ENCODE measurements at regions not wholly inside any gene's neighbourhood (a gene's known extent, or its start where the extent isn't known, plus 50 kb on each side); places are given as distances from the start of the nearest gene placed in this dataset.
"Not testable (repeated sequence)": the region's sequence is repeated elsewhere in the genome, so short reads cannot be mapped to it uniquely, and the experiment has no call there.

DNA sequence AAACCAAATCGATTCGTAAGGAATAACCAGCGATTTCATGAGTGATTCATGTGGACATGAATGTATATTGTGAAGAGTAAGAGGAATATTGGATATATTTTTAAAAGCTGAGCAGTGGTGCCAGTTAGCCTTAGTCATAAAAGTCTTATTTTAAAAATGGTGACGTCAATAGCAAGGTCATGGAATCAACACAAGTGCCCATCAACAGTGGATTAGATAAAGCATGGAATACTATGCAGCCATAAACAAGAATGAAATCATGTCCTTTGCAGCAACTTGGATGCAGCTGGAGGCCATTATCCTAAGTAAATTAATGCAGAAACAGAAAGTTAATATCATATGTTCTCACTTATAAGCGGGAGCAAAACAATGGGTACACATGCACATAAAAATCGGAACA is 89.0 kb upstream of the STOX2 start:
- no peak for DNase-seq (ENCODE audit: low read depth)

DNA sequence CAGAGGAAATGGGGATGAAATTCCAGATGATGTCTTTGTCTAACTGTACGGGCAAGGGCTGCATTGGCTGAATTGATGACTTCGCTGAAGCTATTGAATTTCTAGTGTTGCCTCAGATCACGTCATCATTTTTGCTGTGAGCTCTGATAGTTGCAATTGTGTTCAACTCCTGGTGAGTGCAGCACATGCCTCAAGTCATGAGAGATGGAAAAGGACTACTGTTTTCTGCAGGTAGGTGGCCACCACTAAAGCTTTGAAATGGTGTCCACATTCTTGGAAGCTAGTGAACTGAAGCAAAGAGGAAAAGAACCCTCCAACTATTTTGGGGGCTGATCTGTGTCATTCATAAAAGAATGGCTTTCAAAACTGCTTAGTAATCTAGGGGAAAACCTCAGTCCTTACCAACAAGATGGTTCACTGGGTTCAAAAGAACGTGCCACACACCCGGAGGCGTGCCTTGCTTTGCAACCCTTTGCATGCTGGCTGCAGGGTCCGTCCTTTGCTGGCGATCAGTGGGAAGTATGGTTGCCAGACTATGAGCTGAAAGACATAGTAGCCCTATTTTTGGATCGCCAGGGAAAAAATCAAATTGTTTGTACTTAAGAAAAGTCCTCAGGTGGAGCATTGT is 88.1 kb upstream of the STOX2 start:
- no peak for DNase-seq (ENCODE audit: low read depth)

DNA sequence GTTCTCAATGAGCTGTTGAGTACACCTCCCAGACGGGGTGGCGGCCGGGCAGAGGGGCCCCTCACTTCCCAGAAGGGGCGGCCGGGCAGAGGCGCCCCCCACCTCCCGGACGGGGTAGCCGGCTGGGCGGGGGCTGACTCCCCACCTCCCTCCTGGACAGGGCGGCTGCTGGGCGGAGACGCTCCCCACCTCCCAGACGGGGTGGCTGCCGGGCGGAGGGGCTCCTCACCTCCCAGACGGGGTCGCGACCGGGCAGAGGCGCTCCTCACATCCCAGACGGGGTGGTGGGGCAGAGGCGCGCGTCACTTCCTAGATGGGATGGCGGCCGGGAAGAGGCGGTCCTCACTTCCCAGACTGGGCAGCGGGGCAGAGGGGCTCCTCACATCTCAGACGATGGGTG is 86.5 kb upstream of the STOX2 start:
- not testable (repeated sequence) for DNase-seq (ENCODE audit: low read depth)

DNA sequence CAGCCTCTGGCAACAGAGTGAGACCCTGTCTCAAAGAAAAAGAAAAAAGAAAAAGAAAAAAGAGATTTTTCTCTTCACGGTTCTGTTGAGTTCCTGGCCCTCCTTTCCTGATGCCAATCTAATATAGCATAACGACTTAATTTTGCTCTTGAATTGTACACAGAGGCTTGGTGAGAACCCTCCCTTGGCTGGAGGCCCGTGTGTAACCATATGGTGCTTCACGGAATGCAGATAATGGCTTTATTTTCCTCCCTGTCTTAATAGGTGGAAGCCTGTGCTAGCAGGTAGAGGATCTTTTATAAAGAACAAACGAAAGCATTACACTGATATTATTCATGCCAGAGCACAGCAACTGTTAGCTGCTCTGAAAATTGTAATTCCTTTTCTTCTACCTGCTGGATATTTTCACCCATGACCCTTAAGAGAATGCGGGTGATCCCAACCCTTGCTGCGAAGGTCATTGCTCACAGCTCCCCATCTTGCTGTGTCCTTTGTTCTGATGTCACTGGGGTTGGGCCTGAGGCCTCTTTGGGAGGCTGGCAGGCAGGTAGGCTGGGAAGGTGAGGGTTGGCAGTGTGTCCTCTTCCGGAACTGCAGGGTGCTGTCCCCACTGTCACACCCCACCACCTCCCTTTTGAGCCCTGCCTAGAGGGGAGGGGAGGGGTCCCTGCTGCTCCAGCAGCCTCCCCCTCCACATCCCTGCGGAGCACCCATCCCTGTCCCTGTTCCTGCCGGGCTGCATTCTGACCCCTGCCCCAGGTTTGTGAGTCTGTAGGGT is 83.8 kb upstream of the STOX2 start:
- DNase-seq (ENCODE audit: low read depth): no peak

DNA sequence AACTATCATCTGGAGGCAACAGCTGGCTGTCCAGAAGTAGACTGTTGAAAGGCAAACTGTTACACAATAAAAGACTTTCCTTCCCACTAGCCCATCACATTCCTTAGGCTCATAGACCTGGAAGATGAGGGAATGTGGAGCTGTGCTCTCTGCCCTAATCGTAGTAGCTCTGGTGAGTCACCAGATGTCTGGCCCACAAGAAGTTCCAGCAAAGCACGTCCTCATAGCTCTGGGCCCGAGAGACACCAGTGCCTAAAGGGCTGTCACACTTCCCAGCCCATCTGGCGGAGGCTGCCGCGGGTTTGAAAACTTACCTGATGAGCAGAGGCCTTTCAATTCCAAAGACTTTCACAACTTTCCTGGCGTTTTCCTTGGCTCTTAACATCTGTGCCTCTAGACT is 81.7 kb upstream of the STOX2 start:
- DNase-seq (ENCODE audit: low read depth): no peak

DNA sequence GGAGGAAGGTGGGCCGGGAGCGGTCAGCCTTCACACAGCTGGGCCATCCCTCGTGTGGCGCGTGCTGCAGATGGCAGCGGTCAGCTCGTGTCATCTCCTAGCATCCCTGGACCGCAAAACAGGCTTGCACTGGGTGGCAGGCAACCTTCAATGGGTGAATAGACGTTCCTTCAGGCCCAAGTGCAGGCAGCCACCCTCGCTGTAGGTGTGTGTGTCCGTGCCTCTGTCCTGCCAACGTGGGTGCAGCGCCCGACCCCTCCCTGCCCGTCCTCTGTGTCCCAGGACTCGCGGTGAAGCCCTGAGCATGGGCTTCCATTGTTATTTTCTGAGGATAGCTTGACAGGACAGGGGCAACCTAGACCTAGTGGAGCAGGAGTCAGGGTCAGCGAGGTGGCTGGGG is 79.8 kb upstream of the STOX2 start:
- DNase-seq (ENCODE audit: low read depth): no peak

DNA sequence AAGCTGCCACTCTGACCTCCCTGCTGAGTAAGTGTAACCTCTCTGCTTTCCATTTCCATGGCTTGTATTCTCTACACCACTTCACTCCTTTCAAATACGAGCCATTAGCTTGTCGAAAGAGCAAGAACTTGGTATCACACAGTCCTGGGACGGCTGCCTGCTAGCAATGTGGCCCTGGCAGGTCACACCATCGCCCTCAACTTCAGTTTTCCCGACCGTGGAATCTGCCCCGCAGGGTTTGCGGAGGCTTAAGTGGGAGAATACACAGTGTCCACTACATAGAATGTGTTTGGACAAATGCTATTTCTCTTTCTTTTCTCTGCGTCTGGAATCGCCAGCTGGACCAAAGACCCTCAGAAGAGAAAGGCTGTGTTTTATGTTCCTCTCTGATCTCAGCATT is 78.6 kb upstream of the STOX2 start:
- no peak for DNase-seq (ENCODE audit: low read depth)

DNA sequence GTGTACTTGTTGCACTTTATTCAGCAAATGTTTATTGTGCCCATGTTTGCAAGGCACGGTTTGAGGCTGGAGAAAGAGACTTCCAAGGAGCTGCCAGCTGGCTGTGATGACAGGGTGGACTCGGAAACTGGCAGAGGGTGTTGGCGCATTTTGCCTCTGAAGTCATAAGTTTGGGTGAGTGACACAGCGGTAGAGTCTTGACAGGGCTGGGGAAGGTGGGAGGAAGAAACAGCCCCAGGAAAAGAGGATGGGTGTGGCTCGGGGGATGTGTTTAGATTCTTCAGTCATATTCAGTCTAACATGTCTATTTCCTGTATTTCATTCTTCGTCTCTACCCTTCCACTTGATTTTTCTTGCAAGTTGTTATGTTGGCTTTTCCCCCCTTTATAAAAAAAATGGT is 77.0 kb upstream of the STOX2 start:
- DNase-seq (ENCODE audit: low read depth): no peak

DNA sequence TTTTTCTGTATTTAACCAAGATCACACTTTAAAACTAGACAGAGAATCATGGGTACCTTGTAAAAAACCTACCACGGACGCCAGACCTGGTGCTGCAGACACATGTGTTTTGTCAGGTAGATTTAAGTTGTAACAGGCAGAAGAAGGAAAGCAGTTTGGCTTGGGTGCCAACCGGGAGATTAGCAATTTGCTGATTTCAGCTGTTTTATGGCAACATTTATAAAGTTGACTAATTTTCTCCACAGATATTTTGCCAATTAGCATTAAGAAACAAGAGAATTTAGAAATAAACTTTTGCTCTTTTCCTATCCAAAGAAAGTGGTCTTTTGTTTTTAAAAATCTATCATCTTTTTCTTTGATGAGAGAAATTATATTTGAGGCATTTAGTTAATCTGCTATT is 76.3 kb upstream of the STOX2 start:
- no peak for DNase-seq (ENCODE audit: low read depth)

DNA sequence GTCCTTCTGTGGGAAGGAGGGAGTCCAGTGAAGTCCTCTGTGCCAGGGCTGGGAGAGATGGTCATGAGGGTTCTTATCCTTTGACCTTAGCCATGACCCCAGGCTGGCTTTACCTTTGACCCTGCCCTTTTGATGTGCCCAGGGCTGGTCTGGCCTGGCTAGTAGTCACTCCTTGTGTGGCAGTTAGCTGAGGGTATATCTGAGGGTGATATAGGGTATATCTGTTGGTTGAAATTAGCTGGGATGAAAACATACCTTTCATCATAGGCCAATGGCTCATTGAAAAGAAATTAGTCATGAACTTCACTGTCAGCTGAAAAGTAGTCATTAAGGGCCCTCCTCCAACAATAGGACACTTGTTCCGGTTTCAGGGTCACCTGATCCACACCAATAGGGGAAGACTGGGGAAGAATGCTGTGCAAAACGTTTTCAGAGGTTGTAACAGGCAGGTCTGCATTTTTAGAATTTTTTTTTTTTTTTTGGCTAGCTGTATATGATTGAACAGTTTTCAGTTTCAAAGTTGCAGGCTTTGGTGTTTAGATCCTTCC is 74.6 kb upstream of the STOX2 start:
- DNase-seq (ENCODE audit: low read depth): no peak

DNA sequence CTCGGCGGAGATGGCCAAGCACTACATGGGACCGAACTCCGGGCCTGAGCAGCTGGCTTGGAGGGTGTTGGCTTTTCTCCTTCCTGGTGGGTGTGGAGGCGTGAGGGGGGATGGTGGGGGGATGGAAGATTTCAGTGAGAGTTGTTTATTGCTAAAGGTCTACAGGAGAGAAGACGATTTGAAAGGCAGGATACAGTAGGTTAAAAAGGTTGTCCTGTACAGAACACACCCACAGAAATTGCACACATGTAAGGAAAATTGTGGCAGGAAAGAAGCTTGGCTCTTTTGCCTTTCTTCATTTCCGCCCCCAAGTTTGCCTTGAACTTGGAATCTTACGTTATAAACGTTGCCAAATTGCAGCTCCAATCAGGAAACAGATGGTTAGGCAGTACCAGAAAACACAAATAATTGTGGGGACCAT is 74.1 kb upstream of the STOX2 start:
- no peak for DNase-seq (ENCODE audit: low read depth)

DNA sequence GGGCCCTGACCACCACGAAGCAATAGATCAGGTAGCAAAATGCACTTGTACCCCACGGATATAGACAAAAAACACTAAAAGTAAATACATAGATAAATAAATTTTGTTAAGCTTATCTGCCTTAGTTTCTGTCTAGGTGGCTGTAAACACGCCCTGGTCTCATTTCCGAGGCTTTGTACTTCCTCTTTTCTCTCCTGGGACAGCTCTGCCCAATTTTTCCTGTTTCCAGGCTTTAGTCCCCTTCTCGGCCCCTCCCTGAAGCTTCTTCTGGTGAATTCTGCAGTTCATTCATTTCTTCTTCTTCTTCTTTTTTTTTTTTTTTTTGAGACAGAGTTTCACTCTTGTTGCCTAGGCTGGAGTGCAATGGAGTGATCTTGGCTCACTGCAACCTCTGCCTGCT is 73.4 kb upstream of the STOX2 start:
- DNase-seq (ENCODE audit: low read depth): no peak

DNA sequence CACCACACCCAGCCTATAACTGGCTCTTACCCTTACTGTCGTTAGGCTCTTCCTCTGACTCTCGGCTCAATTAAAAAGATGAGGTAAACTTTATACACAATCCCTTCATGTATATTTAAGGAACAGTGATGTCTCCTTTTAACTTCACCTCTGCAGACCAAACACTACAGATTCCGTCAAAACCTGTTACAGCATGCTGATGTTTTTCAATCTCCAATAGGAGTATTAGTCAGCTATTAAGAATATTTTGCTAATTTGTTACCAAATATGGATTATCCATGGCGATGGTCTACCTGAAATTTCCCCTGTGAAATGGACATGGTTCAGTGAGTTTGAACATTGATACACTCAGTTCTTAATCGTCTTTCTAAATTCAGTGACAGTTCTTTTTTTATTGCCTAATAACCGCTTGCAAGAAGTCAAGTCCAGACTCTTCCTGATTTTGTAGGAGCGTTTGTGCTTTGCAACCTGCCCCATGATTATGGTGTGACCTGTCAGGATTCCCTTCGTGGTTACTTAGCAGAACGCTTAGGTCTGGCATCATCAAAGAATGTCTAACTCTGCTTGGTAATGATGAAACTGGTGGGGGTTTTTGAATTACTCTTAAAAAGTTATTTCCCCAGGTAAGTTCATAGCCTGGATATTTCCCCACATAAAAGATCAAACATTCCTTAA is 72.2 kb upstream of the STOX2 start:
- DNase-seq (ENCODE audit: low read depth): no peak

DNA sequence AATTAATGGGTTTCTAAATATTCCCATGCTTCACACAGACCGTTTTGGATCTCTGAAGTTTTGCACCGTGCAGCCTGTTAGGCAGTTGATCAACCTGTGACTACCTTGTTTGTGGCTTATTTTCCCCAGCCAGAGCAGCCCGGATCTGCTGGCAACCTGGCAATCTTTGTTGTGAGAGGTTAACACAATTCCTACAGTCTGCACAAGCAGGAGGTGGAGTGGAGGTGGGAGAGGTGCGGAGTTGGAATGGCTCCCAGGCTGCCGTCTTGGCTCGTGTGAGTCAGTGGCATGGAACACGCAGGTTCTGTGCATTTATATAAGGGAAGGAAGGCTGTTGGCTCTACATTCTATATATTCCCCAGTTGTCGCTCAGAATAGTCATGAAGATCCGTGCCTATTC is 70.9 kb upstream of the STOX2 start:
- no peak for DNase-seq (ENCODE audit: low read depth)

DNA sequence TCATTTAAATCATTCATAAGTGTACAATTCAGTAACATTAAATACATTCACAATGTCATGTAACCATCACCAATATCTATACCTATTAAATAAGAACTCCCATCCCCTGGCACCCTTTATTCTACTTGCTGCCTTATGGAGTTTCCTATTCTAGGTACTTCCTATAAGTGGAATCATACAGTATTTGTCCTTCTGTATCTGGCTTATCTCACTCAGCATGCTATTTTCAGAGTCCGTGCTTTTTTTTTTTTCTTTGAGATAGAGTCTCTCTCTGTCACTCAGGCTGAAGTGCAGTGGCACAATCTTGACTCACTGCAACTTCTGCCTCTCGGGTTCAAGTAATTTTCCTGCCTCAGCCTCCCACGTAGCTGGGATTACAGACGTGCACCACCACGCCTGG is 67.9 kb upstream of the STOX2 start:
- DNase-seq (ENCODE audit: low read depth): no peak

DNA sequence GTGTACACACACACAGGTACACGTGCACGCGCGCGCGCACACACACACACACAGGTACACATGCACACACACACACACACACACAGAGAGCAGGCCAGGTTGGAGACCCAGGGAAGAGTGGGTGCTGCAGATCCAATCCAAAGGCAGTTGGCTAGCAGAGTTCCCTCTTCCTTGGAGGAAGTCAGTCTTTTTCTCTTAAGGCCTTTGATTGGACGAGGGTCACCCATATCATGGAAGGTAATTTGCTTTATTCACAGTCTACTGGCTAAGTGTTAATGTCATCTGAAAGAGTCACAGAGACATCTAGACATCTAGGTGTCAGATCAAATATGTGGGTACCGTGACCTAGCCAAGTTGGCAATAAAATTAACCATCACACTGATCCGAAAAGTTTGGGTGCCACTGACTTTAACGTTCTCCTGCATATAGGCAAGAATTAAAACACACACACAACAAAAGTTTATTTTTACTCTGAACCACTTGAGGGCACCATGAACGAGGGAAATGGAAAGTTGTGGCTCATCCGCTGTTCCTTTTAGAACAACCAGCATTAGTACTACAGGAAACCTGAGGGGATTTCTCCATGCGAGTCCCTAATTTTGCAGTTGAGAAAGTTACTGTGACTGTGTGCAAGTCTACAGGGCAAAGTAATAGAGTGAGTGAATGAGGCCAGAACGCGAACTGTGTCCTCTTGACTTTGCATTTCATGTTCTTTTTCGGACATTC is 66.0 kb upstream of the STOX2 start:
- no peak for DNase-seq (ENCODE audit: low read depth)

DNA sequence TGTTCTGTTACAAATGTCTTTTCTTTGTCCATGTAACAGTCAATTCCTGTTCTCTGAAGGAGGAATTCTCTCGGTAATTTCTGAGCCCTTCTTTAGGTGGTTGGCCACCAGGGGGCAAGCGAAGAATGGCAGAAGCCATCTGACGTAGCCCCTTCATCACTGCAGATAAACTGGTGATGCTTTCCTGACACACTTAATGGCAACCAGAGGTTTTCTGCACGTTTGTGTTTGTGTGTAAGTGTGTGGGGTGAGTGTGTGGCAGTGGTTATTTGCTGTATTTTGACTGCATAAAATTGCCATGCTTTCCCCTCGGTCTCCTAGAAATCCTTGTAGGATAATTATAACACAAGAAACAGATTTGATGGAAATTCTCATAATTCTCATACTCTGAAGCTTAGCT is 64.8 kb upstream of the STOX2 start:
- DNase-seq (ENCODE audit: low read depth): no peak

DNA sequence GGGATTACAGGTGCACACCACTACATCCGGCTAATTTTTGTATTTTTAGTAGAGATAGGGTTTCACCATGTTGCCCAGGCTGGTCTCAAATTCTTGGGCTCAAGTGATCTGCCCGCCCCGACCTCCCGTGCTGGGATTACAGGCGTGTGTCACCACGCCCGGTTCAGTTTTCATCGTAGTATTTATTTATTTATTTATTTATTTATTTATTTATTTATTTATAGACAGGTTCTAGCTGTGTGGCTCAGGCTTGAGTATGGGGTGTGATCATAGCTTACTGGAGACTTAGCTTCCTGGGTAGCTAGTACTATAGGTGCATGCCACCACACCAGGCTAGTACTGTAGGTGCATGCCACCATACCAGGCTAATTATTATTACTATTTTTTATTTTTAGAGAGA is 64.1 kb upstream of the STOX2 start:
- no peak for DNase-seq (ENCODE audit: low read depth)

DNA sequence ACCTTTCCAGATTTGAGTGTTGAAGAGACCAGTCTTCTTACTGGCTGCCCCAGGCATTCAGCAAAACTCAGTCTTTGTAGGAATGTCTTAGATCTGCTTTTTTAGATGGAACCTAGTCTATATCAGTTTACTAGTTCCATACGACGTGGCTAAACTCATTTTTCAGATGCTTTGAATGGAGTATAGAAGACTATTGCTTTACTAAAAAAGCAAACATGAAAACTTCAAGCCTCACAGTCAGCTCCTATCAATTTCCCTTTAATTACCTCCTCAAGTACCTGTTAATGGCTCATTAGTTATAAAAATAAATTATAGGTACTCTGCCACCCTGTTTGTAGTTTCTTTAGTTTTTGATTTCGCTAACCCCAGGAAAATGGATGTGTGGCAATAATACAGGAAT is 63.0 kb upstream of the STOX2 start:
- no peak for DNase-seq (ENCODE audit: low read depth)

DNA sequence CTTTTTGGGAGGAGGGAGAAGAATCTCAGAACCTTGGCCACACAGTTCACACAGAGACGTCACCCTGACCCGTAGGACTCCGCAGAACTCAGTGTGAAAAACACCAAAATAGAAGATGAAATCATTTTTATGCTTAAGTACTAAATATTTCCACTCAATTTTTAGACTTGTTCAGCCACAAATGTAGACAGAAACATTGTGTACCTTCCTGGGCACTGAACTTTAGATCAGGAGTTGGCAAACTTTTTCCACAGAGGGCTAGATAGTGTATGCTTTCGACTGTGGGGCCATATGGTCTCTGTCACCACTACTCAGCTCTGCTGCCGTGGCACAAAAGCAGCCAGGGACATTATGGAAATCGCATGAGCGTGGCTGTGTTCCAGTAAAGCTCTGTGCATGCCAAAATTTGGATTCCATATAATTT is 61.8 kb upstream of the STOX2 start:
- DNase-seq (ENCODE audit: low read depth): no peak

DNA sequence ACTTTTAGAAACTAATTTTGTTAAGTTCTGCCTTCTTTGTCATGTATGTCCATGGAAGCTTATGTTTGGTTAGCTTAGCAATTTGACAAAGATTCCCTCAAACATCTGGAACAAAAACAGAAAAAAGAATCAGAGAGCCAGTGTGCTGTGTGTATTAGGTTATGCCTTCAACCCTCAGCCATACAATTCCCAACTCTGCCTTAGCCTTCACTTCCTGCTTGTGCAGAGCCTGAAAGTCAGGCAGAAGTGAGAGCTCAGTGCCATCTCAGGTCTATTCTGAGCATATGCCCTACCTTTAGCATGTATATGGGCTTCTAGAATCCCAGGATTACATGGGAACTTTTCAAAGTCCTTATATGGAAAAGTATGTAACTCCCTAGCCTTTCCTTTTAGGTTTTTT is 58.2 kb upstream of the STOX2 start:
- DNase-seq (ENCODE audit: low read depth): no peak

DNA sequence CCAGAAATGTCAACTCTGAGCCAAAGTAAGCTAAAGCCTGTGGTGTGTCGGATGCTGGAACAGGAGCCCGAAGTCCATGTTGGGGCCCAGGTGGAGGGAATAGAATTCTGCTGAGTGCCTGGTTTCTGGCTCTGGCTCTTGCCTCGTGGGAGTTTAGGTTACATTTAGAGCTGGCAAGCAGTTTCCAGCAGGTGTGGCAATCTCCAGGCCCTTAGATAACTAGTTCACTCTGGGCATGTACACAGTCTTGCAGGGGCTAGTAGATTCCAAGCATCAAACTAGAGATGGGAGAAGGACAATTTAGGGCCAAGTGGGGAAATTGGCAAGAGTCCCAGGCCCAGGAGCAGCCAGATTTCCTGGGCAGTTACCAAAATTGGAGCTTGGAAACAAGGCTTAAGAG is 56.3 kb upstream of the STOX2 start:
- no peak for DNase-seq (ENCODE audit: low read depth)
